Immature natural killer cell (primary cell): ENCODE measurements at regions not wholly inside any gene's neighbourhood (a gene's known extent, or its start where the extent isn't known, plus 50 kb on each side); places are given as distances from the start of the nearest gene placed in this dataset.
"Not testable (repeated sequence)": the region's sequence is repeated elsewhere in the genome, so short reads cannot be mapped to it uniquely, and the experiment has no call there.

Experiments
- DNase-seq, 3 donors: peaks; one replicate each; pipeline ENCODE4 v3.0.0; 2022; ENCODE audit warnings: mixed read lengths in 1 of 3
- H3K27ac Mint-ChIP-seq, 6 donors: one replicate each; pipeline ENCODE4 v1.8.0; 2020; ENCODE audit warnings: mixed read lengths in 6 of 6, mild to moderate bottlenecking in 5 of 6, inconsistent platforms in 4 of 6, moderate library complexity in 3 of 6
- H3K27me3 Mint-ChIP-seq, 3 donors: one replicate each; pipeline ENCODE4 v1.8.0; 2020 to 2021; ENCODE audit warnings: low read depth in 3 of 3, mild to moderate bottlenecking in 3 of 3, mixed read lengths in 3 of 3, moderate library complexity in 3 of 3, inconsistent platforms in 1 of 3
- H3K36me3 Mint-ChIP-seq, 3 donors: one replicate each; pipeline ENCODE4 v1.8.0; 2020; ENCODE audit warnings: mixed read lengths in 3 of 3, inconsistent platforms in 2 of 3, mild to moderate bottlenecking in 2 of 3
- H3K4me1 Mint-ChIP-seq, 2 donors: one replicate each; pipeline ENCODE4 v1.8.0; 2020; ENCODE audit warnings: inconsistent platforms in 2 of 2, mild to moderate bottlenecking in 2 of 2, mixed read lengths in 2 of 2, moderate library complexity in 1 of 2
- H3K4me3 Mint-ChIP-seq, 5 donors: one replicate each; pipeline ENCODE4 v1.8.0; 2020; ENCODE audit warnings: mild to moderate bottlenecking in 5 of 5, mixed read lengths in 5 of 5, inconsistent platforms in 3 of 5, moderate library complexity in 3 of 5
- H3K9me3 Mint-ChIP-seq, 6 donors: one replicate each; pipeline ENCODE4 v1.8.0; 2020; ENCODE audit warnings: mild to moderate bottlenecking in 6 of 6, mixed read lengths in 6 of 6, inconsistent platforms in 4 of 6, moderate library complexity in 3 of 6

DNA sequence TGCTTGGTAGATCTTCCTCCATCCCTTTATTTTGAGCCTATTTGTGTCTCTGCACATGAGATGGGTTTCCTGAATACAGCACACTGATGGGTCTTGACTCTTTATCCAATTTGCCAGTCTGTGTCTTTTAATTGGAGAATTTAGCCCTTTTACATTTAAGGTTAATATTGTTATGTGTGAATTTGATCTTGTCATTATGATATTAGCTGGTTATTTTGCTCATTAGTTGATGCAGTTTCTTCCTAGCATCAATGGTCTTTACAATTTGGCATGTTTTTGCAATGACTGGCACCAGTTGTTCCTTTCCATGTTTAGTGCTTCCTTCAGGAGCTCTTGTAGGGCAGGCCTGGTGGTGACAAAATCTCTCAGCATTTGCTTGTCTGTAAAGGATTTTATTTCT, 72.4 kb downstream of the HNRNPD start:
- H3K27ac Mint-ChIP-seq, H3K36me3 Mint-ChIP-seq, H3K9me3 Mint-ChIP-seq, H3K4me3 Mint-ChIP-seq, H3K4me1 Mint-ChIP-seq, DNase-seq: not testable (repeated sequence)
- peaks cover 3 to 24% (median 3%) of the 10 kb centered on the region in 3 donors for H3K27me3 Mint-ChIP-seq

DNA sequence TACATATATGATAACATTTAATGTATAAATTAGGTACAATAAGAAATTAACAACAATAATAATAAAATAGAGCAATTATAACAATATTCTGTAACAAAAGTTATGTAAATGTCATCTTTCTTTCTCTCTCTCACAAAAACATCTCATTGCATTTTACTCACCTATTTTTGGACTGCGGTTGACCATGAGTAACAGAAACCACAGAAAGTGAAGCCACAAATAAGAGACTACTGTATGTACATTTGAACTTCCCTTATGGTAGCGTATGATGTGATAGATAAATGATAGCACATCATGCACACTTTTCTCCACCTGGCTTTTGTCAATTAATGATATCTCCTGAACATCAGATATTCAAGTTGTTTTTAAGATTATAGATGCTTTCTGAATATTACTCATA, 80.5 kb downstream of the HNRNPD start:
- peak overlapping the region in 4 of 5 donors; percentile 7 to 44 (median 36) for H3K4me3 Mint-ChIP-seq
- H3K36me3 Mint-ChIP-seq: no peaks in the 10 kb centered on the region
- no peaks in the 10 kb centered on the region for H3K9me3 Mint-ChIP-seq
- H3K4me1 Mint-ChIP-seq: peaks cover 10 to 14% of the 10 kb centered on the region in 2 donors
- peak overlapping the region in 1 of 6 donors; percentile 15 for H3K27ac Mint-ChIP-seq
- DNase-seq: peak; percentile 39 to 53 (median 40)
- H3K27me3 Mint-ChIP-seq: peaks cover 2 to 8% (median 4%) of the 10 kb centered on the region in 3 donors

DNA sequence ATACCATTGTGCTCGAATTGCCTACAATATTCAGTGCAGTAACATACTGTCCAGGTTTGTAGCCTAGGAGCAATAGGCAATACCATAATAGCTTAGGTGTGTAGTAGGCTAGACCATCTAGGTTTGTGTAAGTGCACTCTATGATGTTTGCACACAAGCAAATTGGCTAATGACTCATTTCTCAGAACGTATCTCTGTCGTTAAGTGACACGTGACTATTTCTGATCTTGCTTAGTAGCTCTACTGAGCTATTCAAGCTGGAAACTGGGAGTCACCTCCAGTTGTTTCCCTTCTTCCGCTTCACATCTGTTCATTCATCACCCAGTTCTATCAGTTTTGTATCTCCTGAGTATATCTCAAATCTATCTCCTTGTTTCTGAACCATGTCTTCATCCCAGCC, 86.1 kb downstream of the HNRNPD start:
- H3K36me3 Mint-ChIP-seq: no peaks in the 10 kb centered on the region
- no peak for DNase-seq
- H3K9me3 Mint-ChIP-seq: no peaks in the 10 kb centered on the region
- peaks cover 0 to 4% (median 2%) of the 10 kb centered on the region in 3 donors for H3K27me3 Mint-ChIP-seq
- no peak overlapping the region for H3K27ac Mint-ChIP-seq
- H3K4me1 Mint-ChIP-seq: peaks cover 14 to 19% of the 10 kb centered on the region in 2 donors
- H3K4me3 Mint-ChIP-seq: no peak overlapping the region

DNA sequence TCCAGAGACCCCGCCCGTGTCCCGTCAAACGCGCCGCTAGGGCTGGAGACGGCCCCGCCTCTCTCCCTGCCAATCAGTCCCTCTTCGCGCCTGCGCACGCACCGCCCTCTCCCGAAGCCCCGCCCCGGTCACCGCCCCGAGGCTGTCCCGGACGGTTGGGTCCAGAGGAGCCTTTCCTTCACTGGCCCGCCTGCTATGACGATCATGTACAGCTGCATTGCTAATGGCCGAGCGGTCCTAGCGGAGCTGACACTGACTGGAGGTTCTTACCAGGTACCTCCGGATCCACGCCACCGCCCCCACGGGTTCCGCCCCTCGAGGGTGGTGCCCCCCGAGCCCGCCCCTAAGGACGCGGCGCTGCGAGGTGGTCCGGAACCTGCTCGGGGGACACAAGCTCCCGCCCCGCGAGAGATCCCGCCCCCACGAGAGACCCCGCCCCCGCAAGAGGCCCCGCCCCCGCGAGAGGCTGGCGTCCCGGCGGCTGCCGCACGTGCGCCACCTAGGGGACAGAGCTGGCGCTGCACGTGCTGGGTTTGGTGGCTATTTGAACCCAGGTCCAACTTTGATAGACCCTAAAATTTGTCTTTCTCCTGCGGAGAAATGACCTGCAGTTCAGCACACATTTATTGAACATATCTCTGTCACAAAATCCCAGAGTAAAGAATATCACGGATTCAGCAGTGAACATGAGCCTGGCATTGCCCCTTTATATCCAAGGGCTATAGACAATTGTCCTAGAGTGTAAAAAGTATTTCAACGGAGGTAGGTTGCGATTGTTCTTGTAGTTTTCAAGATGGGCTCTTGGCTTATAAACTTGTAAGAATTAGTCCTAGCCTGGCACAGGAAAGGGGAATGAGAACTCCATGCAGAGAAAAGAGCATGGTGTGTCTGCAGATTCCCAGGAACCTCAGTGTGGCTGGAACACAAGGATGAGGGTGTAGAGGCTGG, 88.7 kb downstream of the HNRNPD start:
- Mint-ChIP-seq H3K9me3 (no peaks in the 10 kb centered on the region), H3K36me3 (no peaks in the 10 kb centered on the region), H3K27ac (peak overlapping the region; percentile 43 to 78 (median 74)), H3K4me3 (peak overlapping the region; percentile 83 to 87 (median 84)), H3K4me1 (peaks cover 14 to 19% of the 10 kb centered on the region in 2 donors), H3K27me3 (peaks cover 0 to 3% (median 3%) of the 10 kb centered on the region in 3 donors)
- peak; percentile 100 for DNase-seq

DNA sequence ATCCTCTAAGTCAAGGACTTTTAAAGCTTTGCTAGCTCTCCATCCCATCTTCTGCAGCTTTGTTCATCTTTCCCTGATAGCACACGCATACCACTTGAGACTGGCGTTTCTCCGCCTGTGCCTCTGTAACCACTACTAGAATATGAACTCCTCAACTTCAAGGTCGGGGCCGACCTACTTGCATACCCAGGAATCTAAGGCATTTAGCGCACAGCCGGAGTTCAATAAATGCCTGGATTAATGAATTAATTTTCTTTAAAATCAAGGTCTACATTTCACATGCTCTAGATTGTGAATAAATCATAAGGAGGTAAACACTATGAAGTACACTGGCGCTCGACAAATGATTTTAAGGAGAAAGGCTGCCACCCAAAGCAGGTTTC, 89.3 kb downstream of the HNRNPD start:
- Mint-ChIP-seq H3K27me3 (peaks cover 0 to 3% (median 3%) of the 10 kb centered on the region in 3 donors), H3K36me3 (no peaks in the 10 kb centered on the region), H3K9me3 (no peaks in the 10 kb centered on the region), H3K27ac (peak overlapping the region; percentile 43 to 78 (median 74)), H3K4me1 (peaks cover 14 to 19% of the 10 kb centered on the region in 2 donors), H3K4me3 (peak overlapping the region; percentile 83 to 87 (median 84))
- no peak for DNase-seq

DNA sequence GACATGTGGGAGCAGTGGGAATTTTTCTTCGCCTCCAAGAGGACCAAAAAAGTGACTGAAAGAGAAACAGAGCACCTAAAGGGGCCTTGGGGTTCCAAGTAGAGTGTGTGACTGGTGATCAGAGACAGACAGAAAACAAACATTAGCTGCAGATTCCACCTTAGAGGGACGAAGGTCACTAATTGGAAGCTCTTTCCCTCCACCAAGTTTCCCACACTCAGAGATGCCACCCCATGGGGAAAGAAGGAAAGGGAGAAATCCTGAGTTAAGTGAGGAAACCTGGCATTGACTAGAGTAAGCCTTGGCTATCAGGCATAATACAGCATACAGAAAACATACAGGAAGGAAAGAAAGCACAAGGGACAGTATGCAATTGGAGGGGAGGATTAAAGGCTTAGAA, 90.9 kb downstream of the HNRNPD start:
- Mint-ChIP-seq H3K27ac (peak overlapping the region in 1 of 6 donors; percentile 15), H3K9me3 (peaks cover 0 to 2% (median 0%) of the 10 kb centered on the region in 6 donors), H3K4me1 (peaks cover 14 to 19% of the 10 kb centered on the region in 2 donors), H3K27me3 (peaks cover 3 to 4% (median 4%) of the 10 kb centered on the region in 3 donors), H3K36me3 (no peaks in the 10 kb centered on the region), H3K4me3 (peak overlapping the region in 1 of 5 donors; percentile 14)
- DNase-seq: no peak

DNA sequence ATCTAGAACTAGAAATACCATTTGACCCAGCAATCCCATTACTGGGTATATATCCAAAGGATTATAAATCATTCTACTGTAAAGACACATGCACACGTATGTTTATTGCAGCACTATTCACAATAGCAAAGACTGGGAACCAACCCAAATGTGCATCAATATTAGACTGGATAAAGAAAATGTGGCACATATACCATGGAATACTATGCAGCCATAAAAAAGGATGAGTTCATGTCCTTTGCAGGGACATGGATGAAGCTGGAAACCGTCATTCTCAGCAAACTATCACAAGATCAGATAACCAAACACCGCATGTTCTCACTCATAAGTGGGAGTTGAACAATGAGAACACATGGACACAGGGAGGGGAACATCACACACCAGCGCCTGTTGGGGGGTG, 94.2 kb downstream of the HNRNPD start:
- not testable (repeated sequence) for H3K4me1 Mint-ChIP-seq, H3K4me3 Mint-ChIP-seq, DNase-seq, H3K27me3 Mint-ChIP-seq, H3K9me3 Mint-ChIP-seq, H3K36me3 Mint-ChIP-seq, H3K27ac Mint-ChIP-seq

DNA sequence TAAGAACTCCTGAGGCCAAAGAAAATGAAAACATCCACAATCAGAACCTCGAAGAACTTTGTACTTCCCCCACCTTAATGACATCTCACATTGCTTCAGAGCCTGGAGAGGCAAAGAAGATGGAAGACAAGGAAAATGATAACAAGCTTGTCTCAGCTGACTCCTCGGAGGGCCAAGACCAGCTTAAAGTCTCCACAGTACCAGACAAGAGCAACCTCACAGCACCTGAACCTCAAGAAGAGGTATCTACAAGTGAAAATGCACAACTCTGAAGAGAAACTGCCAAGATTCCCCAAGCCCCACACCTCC, 97.5 kb downstream of the HNRNPD start:
- no peak for DNase-seq
- peaks cover 0 to 6% of the 10 kb centered on the region in 2 donors for H3K4me1 Mint-ChIP-seq
- no peak overlapping the region for H3K4me3 Mint-ChIP-seq
- H3K36me3 Mint-ChIP-seq: no peaks in the 10 kb centered on the region
- H3K9me3 Mint-ChIP-seq: peaks cover 0 to 2% (median 0%) of the 10 kb centered on the region in 6 donors
- H3K27me3 Mint-ChIP-seq: peaks cover 1 to 6% (median 5%) of the 10 kb centered on the region in 3 donors
- H3K27ac Mint-ChIP-seq: no peak overlapping the region

DNA sequence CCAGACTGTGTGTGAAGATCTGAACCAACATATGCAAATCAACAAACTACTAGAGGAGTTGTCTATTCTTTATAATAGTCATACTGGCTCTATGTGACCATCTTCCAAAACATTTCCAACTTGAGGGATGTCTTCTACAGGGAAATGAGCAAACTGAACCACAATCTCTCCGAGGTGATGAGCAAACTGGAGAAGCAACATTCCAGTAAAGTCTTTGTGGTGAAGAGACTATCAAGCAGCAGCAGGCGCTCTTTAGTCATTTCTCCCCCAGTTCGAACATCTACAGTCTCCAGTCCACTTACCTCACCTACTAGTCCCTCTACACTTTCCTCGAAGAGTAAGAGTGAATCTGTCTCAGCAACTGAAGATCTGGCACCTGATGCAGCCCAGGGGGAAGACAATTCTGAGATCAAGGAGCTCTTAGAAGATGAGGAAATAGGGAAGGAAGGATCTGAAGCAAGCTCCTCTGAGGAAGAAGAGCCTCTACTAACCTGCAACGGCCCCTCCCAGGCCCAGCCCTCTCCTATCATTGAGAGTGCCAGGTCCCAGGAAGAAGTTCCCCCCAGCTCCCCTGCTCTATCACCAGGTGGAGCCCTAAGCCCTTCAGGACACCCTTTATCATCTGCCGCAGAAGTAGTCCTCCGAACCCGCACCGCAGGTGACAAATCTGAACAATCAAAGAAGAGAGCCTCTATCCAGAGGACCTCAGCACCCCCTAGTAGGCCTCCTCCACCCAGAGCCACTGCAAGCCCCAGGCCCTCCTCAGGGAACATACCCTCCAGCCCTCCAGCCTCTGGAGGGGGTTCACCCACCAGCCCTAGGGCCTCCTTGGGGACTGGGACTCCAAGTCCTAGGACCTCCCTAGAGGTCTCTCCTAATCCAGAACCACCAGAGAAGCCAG, 98.1 kb downstream of the HNRNPD start:
- H3K27me3 Mint-ChIP-seq: peaks cover 1 to 6% (median 5%) of the 10 kb centered on the region in 3 donors
- H3K27ac Mint-ChIP-seq: no peak overlapping the region
- DNase-seq: no peak
- no peaks in the 10 kb centered on the region for H3K36me3 Mint-ChIP-seq
- peaks cover 0 to 2% (median 0%) of the 10 kb centered on the region in 6 donors for H3K9me3 Mint-ChIP-seq
- no peak overlapping the region for H3K4me3 Mint-ChIP-seq
- peaks cover 0 to 6% of the 10 kb centered on the region in 2 donors for H3K4me1 Mint-ChIP-seq

DNA sequence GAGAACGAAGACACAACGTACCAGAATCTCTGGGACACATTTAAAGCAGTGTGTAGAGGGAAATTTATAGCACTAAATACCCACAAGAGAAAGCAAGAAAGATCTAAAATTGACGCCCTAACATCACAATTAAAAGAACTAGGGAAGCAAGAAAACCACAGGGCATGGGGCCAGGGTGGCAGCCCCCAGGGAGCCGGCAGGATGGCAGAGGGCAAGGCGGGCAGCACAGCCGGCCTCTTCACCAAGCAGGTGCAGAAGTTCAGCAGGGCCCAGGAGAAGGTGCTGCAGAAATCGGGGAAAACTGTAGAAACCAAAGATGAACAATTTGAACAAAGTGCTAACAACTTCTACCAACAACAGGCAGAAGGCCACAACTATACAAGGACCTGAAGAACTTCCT, 99.1 kb downstream of the HNRNPD start:
- H3K27me3 Mint-ChIP-seq, H3K9me3 Mint-ChIP-seq, H3K36me3 Mint-ChIP-seq, H3K4me3 Mint-ChIP-seq, H3K4me1 Mint-ChIP-seq, DNase-seq: not testable (repeated sequence)
- H3K27ac Mint-ChIP-seq: peak overlapping the region in 1 of 6 donors; percentile 36

DNA sequence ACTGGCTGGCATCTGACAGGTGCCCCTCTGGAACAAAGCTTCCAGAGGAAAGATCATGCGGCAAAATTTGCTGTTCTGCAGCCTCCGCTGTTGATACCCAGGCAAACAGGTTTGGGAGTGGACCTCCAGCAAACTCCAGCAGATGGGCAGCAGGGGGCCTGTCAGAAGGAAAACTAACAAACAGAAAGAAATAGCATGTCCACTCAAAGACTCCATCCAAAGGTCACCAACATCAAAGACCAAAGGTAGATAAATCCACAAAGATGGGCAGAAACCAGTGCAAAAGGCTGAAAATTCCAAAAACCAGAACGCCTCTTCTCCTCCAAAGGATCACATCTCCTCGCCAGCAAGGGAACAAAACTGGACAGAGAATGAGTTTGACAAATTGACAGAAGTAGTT, 101.3 kb downstream of the HNRNPD start:
- H3K27ac Mint-ChIP-seq, H3K27me3 Mint-ChIP-seq, H3K4me3 Mint-ChIP-seq, H3K9me3 Mint-ChIP-seq, DNase-seq, H3K36me3 Mint-ChIP-seq: not testable (repeated sequence)
- peaks cover 9 to 19% of the 10 kb centered on the region in 2 donors for H3K4me1 Mint-ChIP-seq

DNA sequence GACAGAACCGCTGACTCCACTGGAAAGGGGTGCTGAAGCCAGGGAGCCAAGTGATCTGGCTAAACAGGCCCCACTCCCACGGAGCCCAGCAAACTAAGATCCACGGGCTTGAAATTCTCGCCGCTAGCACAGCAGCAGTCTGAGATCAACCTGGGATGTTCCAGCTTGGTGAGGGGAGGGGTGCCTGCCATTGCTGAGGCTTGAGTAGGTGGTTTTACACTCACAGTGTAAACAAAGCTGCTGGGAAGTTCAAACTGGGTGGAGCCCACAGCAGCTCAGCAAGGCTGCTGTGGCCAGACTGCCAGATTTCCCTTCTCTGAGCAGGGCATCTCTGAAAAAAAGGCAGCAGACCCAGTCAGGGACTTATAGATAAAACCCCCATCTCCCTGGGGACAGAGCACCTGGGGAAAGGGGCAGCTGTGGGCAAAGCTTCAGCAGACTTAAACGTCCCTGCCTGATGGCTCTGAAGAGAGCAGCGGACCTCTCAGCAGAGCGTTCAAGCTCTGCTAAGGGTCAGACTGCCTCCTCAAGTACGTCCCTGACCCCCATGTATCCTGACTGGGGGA, 101.8 kb downstream of the HNRNPD start:
- not testable (repeated sequence) for H3K27me3 Mint-ChIP-seq, H3K9me3 Mint-ChIP-seq, H3K36me3 Mint-ChIP-seq, H3K4me3 Mint-ChIP-seq, DNase-seq, H3K27ac Mint-ChIP-seq
- H3K4me1 Mint-ChIP-seq: peaks cover 9 to 19% of the 10 kb centered on the region in 2 donors

DNA sequence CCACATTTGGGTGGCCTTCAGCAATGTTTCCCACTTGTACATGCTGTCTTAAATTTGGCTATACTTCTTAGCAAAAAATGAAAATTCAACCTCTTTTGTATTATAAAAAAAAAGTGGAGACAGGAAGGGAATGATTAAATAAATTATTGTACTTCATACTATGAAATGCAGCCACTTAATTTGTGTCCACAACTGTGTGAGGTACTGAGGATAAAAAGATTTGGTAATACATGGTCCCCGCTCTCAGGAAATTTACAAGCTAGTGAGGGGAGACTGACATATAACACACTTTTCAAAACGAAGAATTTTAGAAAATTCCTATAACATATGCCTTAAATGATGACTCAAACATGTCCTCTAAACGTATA, 105.0 kb downstream of the HNRNPD start:
- no peak overlapping the region for H3K27ac Mint-ChIP-seq
- peaks cover 0 to 5% (median 0%) of the 10 kb centered on the region in 3 donors for H3K36me3 Mint-ChIP-seq
- no peak overlapping the region for H3K4me3 Mint-ChIP-seq
- peaks cover 9 to 13% of the 10 kb centered on the region in 2 donors for H3K4me1 Mint-ChIP-seq
- no peaks in the 10 kb centered on the region for H3K9me3 Mint-ChIP-seq
- no peak for DNase-seq
- peaks cover 0 to 9% (median 5%) of the 10 kb centered on the region in 3 donors for H3K27me3 Mint-ChIP-seq
